AG09319 (cell line): ENCODE measurements at regions not wholly inside any gene's neighbourhood (a gene's known extent, or its start where the extent isn't known, plus 50 kb on each side); places are given as distances from the start of the nearest gene placed in this dataset.

Experiments used
- DNase-seq: peaks from one replicate; pipeline ENCODE4 v3.0.0-alpha.2; 2010; ENCODE audit warnings: low read depth; ENCODE audit errors: extremely low read depth
- CTCF ChIP-seq: IDR thresholded peaks from 2 replicates; pipeline ENCODE4 v1.5.1; 2011; ENCODE audit warnings: low read depth, mild to moderate bottlenecking, inconsistent platforms, low read length, moderate library complexity

GRCh38 chr1:48082271-48082962 lies 85.2 kb upstream of the TRABD2B start:
- no peak for DNase-seq
- TF ChIP-seq CTCF: no peak

GRCh38 chr1:48080331-48081255 lies 83.4 kb upstream of the TRABD2B start:
- DNase-seq: no peak
- no peak for TF ChIP-seq CTCF

GRCh38 chr1:48079096-48079495 lies 81.9 kb upstream of the TRABD2B start:
- DNase-seq: no peak
- TF ChIP-seq CTCF: no peak

- DNase-seq: no peak
- TF ChIP-seq CTCF: no peak
Measured at GRCh38 chr1:48077795-48078222, 80.6 kb upstream of the TRABD2B start.

- no peak for DNase-seq
- TF ChIP-seq CTCF: no peak
Measured at GRCh38 chr1:48076017-48076416, 78.8 kb upstream of the TRABD2B start.

- DNase-seq: no peak
- TF ChIP-seq CTCF: no peak
Measured at GRCh38 chr1:48073798-48074530, 76.8 kb upstream of the TRABD2B start.
